Right hindlimb (tissue), 1 donor: ENCODE measurements at regions not wholly inside any gene's neighbourhood (a gene's known extent, or its start where the extent isn't known, plus 50 kb on each side); places are given as distances from the start of the nearest gene placed in this dataset.

Experiments used
- DNase-seq: peaks from one replicate; pipeline ENCODE4 v3.0.0-alpha.2; 2018

- peak; percentile 39 for DNase-seq
Measured at GRCh38 chr12:92614502-92614901, 88.3 kb upstream of the PLEKHG7 start.

DNA sequence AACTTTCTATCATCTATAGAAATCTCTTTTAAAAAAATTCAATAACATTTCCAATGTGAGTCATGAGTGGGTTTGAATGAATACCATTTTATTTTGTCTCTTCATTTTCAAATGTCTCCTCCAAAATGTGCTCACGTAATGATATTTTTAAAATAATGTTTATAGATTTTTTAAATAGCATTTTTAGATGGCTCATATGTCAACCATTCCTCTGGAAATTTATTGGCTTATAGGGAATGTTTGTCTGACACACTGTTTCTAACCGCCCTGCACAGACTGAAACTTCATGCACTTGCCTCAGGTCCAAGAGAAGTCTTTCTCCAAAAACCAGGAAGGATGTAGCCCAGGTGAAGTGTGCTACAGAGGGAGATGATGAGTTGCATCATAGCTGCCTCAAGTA is 88.8 kb upstream of the PLEKHG7 start:
- no peak for DNase-seq

DNA sequence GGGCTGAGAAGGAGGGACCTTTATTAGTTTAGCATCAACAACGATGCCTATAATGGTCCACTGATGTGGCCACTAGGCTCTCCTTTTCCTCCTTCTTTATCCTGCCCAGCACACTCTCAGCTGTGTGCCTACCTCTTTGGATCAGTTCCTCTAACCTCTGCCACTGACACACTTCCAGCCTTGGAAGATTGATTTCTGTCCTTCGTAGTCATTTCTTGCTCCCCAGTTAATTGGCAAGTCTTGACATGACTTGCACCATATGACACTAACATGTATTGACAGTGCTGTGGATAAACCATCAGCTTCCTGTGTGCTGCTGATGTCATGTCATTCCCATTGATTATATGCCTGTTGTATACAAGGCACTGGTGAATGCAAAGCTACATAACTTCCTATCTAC is 90.2 kb upstream of the PLEKHG7 start:
- no peak for DNase-seq

GRCh38 chr12:92608151-92609091 is 94.4 kb upstream of the PLEKHG7 start:
- DNase-seq = no peak

DNA sequence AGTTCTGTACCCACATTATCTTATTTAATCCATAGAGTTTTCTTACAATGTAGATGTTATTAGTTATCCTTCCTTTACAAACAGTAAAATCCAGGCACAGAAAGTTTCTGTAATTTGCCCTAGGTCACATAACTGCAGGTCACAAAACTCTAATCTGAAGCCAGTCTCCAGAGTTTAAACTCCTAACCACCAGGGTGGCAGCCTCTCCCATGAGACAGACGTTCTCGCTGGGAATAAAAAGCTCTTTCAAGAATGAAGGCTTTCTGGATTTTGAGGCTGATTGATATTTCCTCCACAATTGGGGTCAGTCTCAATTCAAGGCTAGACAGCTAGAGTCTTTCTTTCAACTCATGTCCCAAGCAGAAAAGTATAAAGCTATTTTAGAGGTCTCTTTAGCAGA is 95.8 kb upstream of the PLEKHG7 start:
- no peak for DNase-seq

GRCh38 chr12:92605621-92606170 is 97.1 kb upstream of the PLEKHG7 start:
- no peak for DNase-seq

DNA sequence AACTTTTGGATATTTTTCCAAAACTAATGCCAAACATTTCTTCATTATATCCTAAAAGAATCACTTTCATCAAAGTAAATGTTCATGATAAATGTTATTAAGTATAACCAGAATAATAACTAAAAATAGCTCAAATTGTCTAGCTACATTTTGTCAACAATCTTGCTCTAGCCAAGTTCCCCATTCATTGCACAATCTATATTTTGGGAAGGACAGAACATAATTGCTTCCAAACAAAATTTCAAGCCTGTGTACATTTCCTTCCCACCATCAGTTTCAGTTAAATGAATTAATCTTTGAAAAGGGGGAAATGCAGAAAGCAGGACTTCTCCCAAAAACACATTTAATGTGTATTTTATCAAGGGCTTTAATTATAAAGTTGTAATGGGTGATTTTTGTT is 98.0 kb upstream of the PLEKHG7 start:
- no peak for DNase-seq

- no peak for DNase-seq
Measured at GRCh38 chr12:92603741-92604432, 98.9 kb upstream of the PLEKHG7 start.

DNA sequence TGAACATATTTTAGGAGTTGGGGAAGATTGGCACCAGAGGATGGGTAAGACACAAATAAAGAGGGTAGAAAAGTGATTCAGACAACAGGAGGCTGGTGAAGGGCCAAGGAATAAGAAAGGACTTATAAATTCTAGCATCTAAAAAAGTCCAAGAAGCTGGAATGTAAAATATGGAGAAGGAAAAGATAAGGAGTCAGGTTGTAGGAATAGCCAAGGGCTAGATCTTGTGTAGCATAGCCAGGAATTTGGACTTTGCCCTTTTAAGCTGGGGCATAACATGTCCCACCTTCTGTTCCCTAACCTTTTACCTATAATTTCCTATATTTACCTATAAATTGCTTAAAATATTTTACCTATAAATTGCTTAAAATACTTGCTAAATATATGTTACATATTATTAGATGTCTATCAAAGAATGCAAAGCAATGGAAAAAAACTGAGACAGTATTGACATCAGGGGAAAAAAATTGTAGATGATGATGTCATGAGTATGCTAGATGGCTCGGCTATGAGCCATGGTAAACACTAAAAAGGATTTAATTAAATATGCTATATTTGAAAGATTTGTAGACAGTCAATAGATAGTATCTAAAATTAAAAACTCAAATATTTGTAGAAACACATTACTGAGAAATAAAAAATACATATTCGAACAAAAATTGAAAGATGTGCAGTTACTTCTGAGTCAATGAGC is 99.7 kb upstream of the PLEKHG7 start:
- no peak for DNase-seq

DNA sequence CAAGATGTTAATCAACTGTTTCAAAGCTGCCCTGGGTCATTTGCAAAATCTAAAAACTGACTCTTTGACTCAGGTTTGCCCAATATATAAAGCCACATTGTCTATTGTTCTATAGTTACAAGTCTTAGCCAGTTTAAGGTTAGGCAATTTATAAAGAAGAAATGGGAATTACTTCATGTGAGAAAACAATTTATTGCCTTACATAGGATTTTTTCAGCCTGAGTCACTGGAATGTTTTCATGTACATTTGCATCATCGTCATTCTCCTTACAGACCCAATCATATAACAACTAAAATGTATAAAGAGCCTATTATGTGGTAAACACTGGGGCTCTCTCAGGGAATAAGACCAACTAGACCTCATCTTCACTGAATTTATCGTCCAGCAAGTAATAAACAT is 100.3 kb upstream of the PLEKHG7 start:
- no peak for DNase-seq

DNA sequence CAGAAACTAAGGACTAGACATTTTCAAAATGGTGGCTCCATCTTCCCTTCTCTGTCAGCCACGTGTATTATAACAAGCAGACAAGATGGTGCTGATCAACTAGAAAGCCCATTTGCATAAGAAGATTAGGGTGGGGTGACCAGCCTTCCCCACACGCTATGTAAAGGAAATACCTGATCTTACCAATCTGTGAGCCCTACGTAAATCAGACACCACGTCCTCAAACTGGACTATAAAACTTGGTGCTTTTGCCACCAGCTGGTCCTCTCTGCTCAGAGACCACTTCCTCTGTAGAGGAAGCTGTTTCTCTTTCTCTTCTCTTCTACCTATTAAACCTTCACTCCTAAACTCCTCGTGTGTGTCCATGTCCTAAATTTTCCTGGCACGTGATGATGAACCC is 101.1 kb upstream of the PLEKHG7 start:
- DNase-seq = no peak

DNA sequence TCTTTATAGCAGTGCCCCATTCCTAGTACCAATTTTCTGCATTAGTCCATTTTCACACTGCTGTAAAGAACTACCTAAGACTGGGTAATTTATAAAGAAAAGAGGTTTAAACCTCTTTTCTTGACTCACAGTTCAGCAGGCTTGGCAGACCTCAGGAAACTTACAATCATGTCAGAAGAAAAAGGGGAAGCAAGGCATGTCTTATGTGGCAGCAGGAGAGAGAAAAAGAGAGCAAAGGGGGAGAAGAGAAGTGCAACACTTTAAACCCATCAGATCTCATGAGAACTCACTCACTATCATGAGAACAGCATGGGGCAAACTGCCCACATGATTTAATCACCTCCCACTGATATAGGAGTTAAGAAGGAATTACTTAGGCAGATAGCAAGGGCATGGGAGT is 101.6 kb upstream of the PLEKHG7 start:
- no peak for DNase-seq

DNA sequence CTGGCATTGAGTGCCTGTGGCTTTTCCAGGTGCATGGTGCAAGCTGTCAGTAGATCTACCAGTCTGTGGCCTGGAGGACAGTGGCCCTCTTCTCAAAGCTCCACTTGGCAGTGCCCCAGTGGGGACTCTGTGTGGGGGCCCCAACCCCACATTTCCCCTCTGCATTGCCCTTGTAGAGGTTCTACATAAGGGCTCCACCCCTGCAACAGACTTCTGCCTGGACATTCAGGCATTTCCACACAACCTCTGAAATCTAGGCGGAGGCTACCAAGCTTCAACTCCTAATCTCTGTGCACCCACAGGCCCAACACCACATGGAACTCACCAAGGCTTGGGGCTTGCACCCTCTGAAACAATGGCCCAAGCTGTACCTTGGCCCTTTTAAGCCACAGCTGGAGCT is 102.7 kb upstream of the PLEKHG7 start:
- no peak for DNase-seq

GRCh38 chr12:92597997-92598396 is 104.8 kb upstream of the PLEKHG7 start:
- no peak for DNase-seq

- no peak for DNase-seq
Measured at GRCh38 chr12:92597118-92597517, 105.7 kb upstream of the PLEKHG7 start.

DNA sequence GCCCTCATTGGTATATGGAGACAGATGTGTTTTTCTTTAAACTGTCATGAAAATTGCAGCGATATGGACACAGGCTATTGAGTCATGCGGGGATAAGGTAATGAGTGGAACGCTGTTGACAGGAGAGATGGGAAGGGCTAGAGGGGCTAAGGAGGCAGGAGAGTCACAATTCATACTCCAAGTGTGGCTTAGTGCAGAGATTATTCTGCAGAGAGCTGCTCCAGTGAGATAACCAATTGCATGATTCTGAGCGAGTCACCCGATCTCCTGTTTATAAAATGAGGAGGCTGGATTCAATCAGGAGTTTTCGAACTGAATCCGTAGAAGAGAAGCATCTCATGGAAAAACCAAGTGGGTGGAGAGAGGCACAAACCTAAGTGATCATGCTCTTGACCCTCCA is 106.4 kb upstream of the PLEKHG7 start:
- DNase-seq = no peak

DNA sequence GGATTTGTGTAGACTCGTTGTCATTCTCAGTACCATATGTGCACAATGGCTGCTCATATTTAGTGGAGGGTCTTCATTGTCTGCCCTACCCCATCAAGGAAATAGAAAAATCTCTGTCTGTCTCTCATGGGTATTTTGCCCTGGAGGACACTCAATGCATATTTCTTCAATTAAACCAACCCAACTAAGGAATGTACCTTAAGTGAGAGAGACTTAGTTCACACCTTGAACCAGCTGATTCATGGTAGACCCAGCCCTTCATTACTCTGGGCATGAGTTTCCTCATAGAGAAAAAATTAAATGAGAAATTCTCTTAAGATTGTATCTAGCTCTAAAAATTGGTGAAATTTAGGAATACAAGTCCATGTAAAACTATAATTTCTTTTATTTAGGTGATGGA is 107.1 kb upstream of the PLEKHG7 start:
- no peak for DNase-seq

DNA sequence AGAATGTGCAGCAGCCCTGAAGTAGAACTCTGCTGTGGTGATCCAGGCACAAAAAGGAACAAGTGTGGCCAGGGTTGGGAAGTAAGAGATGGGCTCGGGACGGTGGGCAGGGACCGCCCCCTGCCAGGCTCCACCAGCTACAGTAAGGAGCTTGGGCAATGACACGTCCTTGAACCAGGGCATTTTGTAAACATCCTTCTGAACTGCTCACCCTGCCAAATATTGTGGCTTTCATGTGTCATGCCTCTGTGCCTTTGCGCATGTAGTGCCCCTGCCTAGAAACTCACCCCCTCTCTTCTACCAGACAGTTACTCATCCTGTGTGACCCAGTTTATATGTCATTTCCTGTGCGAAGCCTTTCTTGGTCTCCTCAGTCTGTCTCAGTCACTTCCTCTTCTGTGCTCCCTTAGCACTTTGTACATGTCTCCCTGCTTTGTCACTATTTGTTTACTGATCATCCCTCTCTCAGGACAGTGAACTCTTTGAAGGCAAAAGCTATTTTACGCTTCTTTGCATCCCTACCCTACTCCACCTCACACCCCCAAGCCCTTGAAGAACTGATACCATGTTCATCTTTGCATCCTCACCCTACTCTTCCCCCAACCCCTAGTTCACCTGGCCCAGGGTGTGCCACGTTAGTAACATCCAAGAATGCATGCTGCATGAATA is 108.9 kb upstream of the PLEKHG7 start:
- no peak for DNase-seq

GRCh38 chr12:92585115-92585727 is 117.6 kb upstream of the PLEKHG7 start:
- DNase-seq = no peak

DNA sequence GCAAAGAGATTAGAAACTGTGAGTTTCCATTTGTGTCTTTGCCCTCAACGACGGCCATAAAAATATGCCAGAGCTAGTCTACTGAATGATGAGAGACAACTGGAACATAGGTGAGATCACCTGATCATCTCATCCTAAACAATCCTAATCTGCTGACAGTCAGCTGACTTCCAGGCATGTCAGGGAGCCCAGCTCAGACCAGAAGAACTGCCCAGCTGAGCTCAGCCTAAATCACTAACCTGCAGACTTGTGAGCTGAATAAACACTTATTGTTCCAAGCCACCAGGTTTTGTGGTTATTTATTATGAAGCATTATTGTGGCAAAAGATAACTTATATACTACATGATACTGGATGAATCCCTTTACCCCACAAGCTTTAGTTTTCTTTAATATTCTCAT is 118.9 kb upstream of the PLEKHG7 start:
- DNase-seq = no peak

- DNase-seq = no peak
Measured at GRCh38 chr12:92582893-92583292, 119.9 kb upstream of the PLEKHG7 start.

- DNase-seq = peak; percentile 72
Measured at GRCh38 chr12:92582475-92582874, 120.3 kb upstream of the PLEKHG7 start.
